Ecto neural progenitor cell (in vitro differentiated cells): ENCODE measurements at regions not wholly inside any gene's neighbourhood (a gene's known extent, or its start where the extent isn't known, plus 50 kb on each side); places are given as distances from the start of the nearest gene placed in this dataset.
A peak's percentile ranks its signal among the peaks of the same experiment; 100 is the strongest.
"Not testable (repeated sequence)": the region's sequence is repeated elsewhere in the genome, so short reads cannot be mapped to it uniquely, and the experiment has no call there.

Source experiments
- DNase-seq: peaks from one replicate; pipeline ENCODE4 v3.0.0-alpha.2; 2018; ENCODE audit warnings: low spot score

- no peak for DNase-seq
These were observed 222.4 kb downstream of the TTLL2 start for GRCh38 chr6:167547328-167547692.

- no peak for DNase-seq
These were observed 222.9 kb downstream of the TTLL2 start for GRCh38 chr6:167547751-167548150.

GRCh38 chr6:167548451-167548850, 223.6 kb downstream of the TTLL2 start:
- no peak for DNase-seq

- DNase-seq: no peak
These were observed 224.3 kb downstream of the TTLL2 start for GRCh38 chr6:167549213-167549612.

- DNase-seq: no peak
These were observed 226.2 kb downstream of the TTLL2 start for GRCh38 chr6:167550941-167551627.

GRCh38 chr6:167551628-167552257, 226.9 kb downstream of the TTLL2 start:
- DNase-seq: no peak

- no peak for DNase-seq
These were observed 227.4 kb downstream of the TTLL2 start for GRCh38 chr6:167552258-167552630.

- DNase-seq: no peak
These were observed 228.3 kb downstream of the TTLL2 start for GRCh38 chr6:167552961-167553735.

- DNase-seq: no peak
These were observed 228.8 kb downstream of the TTLL2 start for GRCh38 chr6:167553736-167554119.

GRCh38 chr6:167554854-167555253, 230.0 kb downstream of the TTLL2 start:
- no peak for DNase-seq

GRCh38 chr6:167555836-167556235, 230.9 kb downstream of the TTLL2 start:
- DNase-seq: no peak

- DNase-seq: no peak
These were observed 232.8 kb downstream of the TTLL2 start for GRCh38 chr6:167557675-167558074.

GRCh38 chr6:167558246-167559177, 233.6 kb downstream of the TTLL2 start:
- no peak for DNase-seq

GRCh38 chr6:167559675-167560479, 235.0 kb downstream of the TTLL2 start:
- peak; percentile 51 for DNase-seq

GRCh38 chr6:167560673-167561569, 236.0 kb downstream of the TTLL2 start:
- no peak for DNase-seq

- not testable (repeated sequence) for DNase-seq
These were observed 238.0 kb downstream of the TTLL2 start for GRCh38 chr6:167562862-167563261.

GRCh38 chr6:167564416-167565250, 239.7 kb downstream of the TTLL2 start:
- DNase-seq: no peak

- no peak for DNase-seq
These were observed 240.5 kb downstream of the TTLL2 start for GRCh38 chr6:167565388-167565787.

- DNase-seq: peak; percentile 56
These were observed 241.2 kb downstream of the TTLL2 start for GRCh38 chr6:167565884-167566599.
